T1000 (cell line): ENCODE measurements at regions not wholly inside any gene's neighbourhood (a gene's known extent, or its start where the extent isn't known, plus 50 kb on each side); places are given as distances from the start of the nearest gene placed in this dataset.
A peak's percentile ranks its signal among the peaks of the same experiment; 100 is the strongest.
"Not testable (repeated sequence)": the region's sequence is repeated elsewhere in the genome, so short reads cannot be mapped to it uniquely, and the experiment has no call there.

ENCODE experiments used
- DNase-seq: peaks from one replicate; lab custom pipeline; 2025; ENCODE audit warnings: mixed read lengths; lab: John Stamatoyannopoulos, UW

DNA sequence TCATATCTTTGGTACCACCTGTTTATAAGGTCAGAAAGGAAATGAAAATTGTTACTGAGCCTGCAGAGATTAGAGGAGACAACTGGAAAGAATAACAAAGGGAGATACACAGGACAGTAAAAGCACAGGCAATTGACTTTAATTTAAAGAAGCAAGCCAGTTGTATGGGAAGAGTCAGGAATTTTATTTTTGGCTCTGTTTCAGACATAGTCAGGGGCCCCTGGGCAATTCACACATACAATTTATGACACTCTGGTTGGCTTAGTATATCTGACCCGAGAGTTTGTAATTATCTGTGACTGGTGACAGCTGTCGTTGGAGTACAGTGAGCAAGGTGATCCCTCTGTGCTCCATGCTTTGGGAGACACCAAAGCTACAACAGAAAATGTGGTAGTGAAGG is 591.9 kb upstream of the NECTIN3 start:
- DNase-seq = no peak

DNA sequence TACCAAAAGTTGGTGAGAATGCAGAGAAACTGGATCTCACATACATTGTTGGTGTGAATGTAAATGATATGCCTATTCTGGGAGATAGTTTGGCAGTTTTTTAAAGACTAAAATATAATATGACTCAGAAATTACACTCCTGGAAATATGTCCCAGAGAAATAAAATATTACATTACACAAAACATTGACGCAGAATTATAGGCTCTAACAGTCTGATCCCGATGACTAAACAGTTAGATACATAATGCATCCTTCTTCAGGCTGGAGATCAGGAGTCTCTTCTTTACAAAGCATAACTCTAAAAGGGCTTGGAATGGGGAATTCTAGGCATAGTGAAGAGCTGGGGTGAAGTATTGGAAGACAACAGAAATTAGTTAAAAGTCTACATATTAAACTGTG is 586.2 kb upstream of the NECTIN3 start:
- DNase-seq = no peak

DNA sequence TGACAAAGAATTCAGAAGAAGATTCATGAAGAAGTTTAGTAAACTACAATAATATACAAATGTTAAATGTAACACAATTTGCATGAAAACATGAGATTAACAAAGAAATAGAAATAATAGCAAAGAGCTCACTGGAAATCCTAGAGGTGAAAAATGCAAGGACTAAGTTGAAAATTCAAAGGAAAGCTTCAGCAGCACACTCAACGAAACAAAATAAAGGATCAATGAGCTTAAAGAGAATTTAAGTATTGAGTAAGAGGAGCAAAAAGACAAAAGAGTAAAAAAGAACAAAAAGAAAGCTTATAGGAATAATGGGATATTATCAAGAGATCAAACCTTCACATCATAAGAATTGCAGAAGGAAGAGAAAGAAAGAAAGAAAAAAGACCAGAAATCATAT is 583.8 kb upstream of the NECTIN3 start:
- DNase-seq = no peak

DNA sequence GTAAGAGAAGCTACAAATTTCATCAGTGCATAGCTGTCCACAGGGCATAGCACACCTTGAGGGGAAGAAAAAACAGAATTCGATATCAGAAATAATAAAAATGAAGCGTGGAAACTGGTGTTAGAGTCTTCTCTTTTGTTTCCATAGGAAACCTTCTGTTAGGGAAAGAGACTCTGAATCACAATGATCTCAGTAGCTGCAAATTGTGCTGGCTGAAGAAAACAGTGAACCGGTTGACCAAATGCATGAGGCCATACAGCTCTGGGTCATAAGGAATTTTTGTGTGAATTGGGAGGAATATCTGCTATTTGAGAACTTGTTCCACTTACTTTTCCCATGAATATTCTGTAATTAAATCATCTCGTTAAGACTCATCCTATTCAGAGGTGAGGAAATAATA is 580.2 kb upstream of the NECTIN3 start:
- DNase-seq = no peak

DNA sequence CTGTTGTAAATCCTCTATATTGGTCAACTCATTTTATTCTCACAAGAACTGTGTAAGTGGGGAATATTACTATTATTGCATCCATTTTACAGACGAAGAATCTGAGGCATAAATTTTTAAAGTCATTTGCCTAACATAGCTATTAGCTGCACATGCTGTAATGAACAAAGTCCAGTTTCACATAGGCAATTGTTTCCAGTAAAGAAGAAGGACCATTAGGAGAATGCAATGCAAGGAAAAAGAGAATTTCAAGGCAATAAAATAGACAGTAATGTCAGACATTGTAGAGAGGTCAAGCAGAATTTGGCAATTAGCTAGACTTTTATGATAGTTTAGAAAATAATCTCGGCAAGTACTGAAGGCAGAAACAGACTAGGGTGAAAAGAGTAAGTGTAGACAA is 578.7 kb upstream of the NECTIN3 start:
- no peak for DNase-seq

DNA sequence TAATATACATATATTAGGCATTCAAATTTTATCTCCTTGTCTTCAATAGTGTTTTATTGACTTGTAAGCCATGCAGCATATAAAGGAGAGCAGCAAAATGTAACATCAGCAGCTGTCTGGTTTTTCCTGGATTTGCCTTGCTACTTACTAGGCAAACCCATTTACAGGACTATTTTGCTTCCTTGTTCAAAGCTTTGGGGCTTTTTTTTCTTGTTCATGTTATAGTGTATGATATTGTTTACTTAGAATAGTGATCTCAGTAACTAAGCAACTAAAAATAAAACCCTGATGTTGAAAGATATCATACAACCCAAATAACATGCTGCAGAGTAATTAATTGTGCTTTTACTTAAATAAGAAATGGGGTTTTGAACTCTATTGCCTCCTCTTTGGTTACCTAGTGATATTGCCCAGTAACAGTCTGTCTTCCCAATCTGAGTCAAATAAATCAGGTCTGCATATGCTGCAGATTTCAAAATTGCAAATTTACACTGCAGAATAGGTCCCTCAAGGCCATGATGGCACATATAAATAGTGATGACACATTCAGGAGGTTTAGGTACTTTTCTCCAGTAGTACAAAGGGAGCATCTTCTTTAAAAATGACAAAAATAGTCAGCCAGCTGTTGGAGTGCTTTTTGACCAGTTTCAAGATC is 578.1 kb upstream of the NECTIN3 start:
- DNase-seq = no peak

DNA sequence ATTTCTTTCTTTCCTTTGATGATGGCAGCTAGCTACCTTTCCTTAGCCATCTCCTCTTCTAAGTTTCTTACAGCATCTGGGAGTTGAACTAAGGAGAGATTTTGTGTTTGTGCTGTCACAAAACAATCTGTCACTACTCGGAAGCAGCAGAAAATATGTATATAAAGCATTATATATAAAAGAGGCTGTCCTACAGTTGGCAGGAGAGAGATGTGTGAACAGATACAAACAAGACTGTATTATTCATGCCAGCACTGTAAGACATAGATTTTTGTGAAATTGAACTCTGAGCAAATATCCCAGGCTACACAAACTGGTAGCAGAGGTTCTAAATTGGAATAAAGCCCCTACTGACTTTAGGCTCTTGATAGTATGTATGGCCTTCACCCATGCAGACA is 577.5 kb upstream of the NECTIN3 start:
- DNase-seq = no peak

DNA sequence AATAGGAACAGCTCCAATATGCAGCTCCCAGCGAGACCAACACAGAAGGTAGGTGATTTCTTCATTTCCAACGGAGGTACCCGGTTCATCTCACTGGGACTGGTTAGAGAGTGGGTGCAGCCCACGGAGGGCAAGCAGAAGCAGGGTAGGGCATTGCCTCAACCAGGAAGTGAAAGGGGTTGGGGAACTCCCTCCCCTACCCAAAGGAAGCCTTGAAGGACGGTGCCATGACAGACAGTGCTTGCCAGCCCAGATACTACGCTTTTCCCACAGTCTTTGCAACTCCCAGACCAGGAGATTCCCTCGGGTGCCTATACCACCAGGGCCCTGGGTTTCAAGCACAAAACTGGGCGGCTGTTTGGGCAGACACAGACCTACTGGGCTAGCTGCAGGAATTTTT is 576.9 kb upstream of the NECTIN3 start:
- DNase-seq = no peak

DNA sequence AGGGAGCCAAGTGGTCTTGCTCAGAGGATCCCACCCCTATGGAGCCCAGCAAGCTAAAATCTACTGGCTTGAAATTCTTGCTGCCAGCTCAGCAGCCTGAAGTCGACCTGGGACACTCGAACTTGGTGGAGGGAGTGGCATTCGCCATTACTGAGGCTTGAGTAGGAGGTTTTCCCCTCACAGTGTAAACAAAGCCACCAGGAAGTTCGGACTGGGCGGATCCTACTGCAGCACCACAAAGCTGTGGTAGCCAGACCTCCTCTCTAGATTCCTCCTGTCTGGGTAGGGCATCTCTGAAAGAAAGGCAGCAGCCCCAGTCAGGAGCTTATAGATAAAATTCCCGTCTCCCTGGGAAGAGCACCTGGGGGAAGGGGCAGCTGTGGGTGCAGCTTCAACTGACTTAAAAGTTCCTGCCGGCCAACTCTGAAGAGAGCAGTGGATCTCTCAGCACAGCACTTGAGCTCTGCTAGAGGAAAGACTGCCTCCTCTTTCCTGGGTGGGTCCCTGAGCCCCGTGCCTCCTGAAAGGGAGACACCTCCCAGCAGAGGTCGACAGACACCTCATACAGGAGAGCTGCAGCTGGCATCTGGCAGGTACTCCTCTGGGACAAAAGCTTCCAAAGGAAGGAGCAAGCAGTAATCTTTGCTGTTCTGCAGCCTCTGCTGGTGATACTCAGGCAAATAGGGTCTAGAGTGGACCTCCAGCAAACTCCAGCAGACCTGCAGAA is 576.3 kb upstream of the NECTIN3 start:
- no peak for DNase-seq

DNA sequence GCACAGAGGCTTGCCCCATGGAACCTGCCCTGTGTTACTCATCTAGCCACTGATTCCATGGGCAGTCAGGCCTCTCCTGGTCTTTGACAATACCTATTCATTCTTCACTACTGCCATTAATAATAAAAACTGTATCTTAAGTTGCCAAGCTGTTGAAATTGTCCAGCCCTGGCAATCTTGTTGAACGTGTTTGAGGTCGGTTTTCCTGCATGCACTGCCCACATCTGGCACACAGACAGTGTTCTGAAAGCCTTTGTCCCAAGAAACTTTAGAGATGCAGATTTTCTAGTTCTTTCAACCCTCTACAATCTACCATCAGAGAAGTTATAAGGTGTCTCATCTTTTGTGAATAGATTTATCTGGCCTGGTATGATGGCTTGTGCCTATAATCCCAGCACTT is 567.2 kb upstream of the NECTIN3 start:
- DNase-seq = no peak

DNA sequence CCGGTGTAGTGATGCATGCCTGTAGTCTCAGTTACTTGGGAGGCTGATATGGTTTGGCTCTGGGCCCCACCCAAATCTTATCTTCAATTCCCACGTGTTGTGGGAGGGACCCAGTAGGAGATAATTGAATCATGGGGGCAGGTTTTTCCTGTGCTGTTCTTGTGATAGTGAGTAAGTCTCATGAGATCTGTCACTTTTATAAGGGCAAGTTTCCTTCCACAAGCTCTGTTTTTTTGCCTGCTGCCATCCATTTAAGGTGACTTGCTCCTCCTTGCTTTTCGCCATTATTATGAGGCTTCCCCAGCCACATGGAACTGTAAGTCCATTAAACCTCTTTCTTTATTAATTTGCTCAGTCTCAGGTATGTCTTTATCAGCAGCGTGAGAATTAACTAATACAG is 566.7 kb upstream of the NECTIN3 start:
- DNase-seq = no peak

DNA sequence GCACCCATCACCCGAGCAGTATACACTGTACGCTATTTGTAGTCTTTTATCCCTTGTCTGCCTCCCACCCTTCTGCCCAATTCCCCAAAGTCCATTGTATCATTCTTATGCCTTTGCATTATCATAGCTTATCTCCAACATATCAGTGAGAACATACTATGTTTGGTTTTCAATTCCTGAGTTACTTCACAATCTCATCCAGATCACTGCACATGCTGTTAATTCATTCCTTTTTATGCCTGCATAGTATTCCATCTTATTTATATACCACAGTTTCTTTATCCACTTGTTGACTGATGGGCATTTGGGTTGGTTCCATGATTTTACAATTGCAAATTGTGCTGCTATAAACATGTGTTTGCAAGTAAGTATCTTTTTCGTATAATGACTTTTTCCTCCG is 564.7 kb upstream of the NECTIN3 start:
- no peak for DNase-seq

DNA sequence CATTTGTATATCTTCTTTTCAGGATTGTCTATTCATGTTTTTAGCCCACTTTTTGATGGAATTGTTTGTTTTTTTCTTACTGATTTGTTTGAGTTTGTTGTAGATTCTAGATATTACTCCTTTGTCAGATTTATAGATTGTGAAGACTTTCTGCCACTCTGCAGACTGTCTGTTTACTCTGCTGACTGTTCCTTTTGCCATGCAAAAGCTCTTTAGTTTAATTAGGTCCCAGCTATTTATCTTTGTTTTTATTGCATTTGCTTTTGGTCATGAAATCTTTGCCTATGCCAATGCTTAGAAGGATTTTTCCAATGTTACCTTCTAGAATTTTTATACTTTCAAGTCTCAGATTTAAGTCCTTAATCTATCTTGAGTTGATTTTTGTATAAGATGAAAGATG is 564.0 kb upstream of the NECTIN3 start:
- not testable (repeated sequence) for DNase-seq

DNA sequence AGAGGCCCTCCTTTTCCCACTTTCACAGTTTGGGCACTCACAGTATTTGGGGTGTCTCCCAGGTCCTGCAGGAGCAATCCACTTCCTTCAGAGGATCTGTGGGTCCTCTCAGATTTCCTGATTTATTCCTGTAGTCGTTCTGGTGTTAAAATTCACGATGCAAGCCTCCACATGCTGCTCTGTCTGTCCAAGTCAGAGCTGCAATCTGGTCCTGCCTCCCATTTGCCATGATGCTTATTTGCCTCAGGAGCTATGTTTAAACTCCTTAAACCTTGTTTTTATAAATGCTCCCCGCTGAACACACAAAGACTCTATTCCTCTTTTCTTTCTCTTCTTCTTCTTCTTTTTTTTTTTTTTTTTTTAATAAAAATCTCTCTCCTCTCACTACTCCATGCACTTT is 558.7 kb upstream of the NECTIN3 start:
- no peak for DNase-seq

DNA sequence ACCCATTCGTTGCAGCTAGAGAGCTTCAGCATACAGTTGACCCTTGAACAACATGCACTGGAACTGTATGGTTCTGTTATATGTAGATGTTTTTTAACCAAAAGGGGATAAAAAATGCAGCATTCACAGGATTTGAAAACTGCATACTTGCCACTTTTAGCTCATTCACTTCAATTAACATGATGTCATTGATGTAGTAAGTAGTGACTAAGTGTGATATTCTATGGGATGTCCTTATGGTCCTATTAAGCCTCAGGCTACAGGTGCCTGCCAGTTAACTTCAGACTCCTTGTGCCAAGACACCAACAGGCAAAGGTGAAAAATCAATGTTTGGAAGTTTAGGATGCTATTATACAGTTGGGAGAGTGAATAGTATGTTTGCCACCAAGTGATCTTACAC is 553.6 kb upstream of the NECTIN3 start:
- no peak for DNase-seq

DNA sequence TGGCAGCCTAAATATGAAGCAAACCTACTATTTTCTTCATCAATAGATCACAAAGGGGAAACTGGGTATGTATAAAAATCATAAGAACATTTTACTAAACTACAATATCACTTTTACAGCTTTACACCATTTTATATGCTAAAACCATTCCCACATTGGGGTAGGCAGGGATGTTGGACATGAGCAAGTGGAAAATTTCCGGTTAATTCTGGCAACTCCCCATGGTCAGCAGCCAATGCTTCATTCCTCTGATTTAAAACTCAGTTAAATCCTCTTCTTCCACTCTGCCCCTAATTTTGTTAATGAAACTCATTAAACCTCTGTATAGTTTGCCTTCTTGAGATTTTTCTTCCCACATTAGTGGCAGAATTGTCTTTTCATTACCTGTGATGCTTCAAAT is 552.5 kb upstream of the NECTIN3 start:
- DNase-seq = no peak

DNA sequence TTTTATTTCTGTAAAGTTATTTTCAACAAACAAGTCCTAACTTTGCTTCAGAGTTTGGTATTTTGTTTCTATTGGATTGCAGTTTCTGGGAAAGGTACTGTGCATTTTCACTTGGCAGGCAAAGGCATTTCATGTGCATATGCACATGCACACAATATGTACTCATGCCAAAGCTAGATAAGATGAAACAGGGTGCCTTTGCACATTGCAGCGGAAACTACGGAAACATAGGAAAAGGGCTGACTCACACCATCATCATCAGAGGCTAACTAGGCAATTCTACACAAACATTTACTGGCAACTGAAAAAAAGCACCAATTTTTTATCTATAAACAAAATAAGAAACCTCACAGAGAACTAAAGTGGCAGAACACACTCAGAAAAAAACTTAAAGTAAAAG is 550.6 kb upstream of the NECTIN3 start:
- DNase-seq = peak; percentile 31

DNA sequence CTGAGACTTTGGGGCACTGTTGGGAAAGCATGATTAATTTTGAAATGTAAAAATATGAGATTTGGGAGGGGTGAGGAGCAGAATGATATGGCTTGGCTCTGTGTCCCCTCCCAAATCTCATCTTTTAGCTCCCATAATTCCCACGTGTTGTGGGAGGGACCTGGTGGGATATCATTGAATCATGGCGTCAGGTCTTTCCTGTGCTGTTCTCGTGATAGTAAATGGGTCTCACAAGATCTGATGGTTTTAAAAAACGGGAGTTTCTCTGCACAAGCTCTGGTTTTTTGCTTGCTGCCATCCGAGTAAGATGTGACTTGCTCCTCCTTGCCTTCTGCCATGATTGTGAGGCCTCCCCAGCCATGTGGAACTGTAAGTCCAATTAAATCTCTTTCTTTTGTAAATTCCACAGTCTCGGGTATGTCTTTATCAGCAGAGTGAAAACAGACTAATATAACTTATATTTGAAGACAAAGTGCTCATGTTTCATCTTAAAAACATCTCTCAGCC is 546.0 kb upstream of the NECTIN3 start:
- DNase-seq = not testable (repeated sequence)

DNA sequence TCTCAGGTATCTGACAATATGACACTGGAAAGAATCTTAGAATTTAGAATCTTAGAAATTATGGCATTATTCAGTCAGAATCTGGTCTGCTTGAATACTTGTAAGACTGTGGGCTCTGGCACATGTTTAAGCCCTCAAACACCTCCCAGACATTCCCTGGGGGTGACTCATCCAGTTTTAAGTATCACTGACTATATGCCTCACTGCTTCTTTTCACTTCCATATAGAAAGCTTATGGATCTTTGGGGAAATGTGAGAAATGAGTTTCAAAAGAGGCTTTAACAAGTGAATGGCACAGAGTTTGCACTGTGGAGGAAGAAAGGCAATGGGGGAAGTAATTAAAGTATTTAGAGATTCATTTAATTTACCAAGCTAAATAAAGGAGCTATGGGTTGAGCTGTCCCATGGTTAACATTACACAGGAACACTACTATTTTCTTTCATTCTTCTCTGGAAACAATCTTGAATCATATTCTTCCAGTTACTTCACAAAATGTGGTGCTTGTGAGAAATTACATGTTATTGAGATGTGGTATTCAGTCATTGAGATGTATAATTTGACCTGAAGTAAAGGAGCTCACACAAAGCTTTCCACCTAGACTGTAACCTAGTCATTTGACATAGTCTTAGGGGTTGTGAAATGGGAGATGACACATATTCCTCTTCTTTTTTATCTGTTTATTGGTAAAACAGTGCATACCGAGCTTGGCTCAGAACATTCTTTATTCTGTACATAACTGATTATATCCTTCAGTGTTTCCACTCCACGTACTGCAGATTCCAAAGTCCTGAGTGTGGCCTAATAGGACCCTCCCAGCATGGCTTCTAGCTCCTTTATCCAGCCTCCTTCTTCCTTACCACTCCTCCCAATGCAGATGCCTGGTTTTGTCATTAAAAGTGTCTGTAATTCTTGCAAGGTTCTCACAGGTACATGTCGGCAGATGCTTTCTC is 544.6 kb upstream of the NECTIN3 start:
- DNase-seq = peak; percentile 47

DNA sequence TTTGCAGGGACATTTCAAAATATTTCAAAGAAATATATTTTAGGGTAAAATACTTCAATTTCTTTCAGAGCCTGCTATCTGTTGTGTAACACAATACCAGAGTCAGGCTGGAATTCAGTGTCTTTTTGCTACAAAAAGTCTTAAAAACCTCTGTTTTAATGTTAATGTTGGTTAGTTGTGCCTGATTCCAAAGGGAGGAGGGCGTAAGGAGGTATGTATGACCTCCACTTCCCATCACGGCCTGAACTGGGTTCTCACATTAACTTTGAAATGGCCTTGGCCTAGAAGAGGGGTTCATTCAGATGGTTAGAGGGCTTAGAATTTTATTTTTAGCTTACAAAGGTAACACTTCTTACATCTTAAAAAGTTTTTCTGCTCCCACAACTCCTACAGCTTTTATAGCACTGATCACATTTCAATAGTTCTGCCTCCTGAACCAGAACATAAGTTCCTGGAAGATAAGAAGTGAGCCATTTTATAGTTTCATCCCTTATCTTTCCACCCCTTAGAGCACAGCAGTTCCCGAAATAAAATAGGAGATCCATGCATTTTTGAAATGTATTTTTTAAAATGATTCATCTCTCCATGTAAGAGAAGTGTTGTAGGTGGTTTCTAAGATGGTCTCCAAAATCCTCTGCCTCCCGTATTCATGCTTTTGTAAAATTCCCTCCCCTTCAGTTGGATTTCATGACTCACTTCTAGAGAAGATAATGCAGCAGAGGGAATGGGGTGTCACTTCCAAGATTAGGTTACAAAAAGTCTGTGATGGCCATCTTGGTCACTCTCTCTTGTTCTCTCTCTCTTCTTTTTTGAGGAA is 543.1 kb upstream of the NECTIN3 start:
- DNase-seq = no peak

DNA sequence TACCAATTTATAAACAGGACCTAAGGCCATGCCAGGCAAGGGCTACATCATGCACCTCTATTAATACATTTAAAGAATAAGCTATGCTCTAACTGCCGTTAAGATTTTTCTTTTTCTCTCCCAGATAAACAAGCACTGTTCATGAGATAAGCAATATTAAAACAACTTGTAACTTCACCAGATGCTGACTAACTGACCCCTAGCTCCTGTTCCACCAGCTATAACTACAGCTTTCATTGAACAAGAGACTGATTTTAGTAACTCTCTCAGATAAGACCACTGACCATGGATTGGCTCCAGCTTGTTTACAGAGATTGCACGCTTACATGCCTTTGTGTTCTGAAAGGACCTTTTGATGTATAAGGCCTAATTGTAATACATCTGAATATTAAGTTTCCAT is 540.7 kb upstream of the NECTIN3 start:
- DNase-seq = no peak

DNA sequence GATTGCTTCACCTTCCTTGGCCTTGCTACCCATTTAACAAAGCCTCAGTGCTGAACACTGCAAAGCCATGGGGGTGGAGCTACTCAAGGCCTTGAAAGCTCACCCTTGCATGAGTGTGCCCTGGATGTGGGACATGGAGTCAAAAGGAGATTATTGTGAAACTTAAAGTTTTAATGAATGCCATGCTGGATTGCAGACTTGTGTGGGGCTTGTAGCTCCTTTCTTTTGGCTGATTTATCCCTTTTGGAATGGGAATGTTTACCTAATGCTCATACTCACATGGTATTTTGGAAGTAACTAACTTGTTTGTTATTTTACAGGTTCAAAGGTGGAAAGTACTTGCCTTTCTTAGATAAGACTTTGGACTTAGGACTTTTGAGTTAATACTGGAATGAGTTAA is 538.5 kb upstream of the NECTIN3 start:
- DNase-seq = no peak
